SJSA1 (cell line): ENCODE measurements at regions not wholly inside any gene's neighbourhood (a gene's known extent, or its start where the extent isn't known, plus 50 kb on each side); places are given as distances from the start of the nearest gene placed in this dataset.

Experiments
- DNase-seq, 2 experiments: peaks; one replicate each; pipeline ENCODE4 v3.0.0-alpha.2; 2015 to 2020; ENCODE audit warnings: low spot score in 2 of 2, low read depth in 1 of 2
- H3K27ac ChIP-seq: fragments of 250-450 bp; sonication (Bioruptor Pico); 2 replicates; pipeline ENCODE4 v1.5.1; 2020; ENCODE audit warnings: mild to moderate bottlenecking, moderate library complexity
- H3K27me3 ChIP-seq: fragments of 250-450 bp; sonication (Bioruptor Pico); replicated peaks from 2 replicates; pipeline ENCODE4 v1.5.1; 2020; ENCODE audit warnings: mild to moderate bottlenecking, moderate library complexity
- H3K36me3 ChIP-seq: fragments of 250-450 bp; sonication (Bioruptor Pico); 2 replicates; pipeline ENCODE4 v1.5.1; 2020; ENCODE audit warnings: mild to moderate bottlenecking
- H3K4me1 ChIP-seq: fragments of 250-450 bp; sonication (Bioruptor Pico); replicated peaks from 2 replicates; pipeline ENCODE4 v1.6.1; 2021; ENCODE audit warnings: mild to moderate bottlenecking
- H3K4me3 ChIP-seq: fragments of 250-450 bp; sonication (Bioruptor Pico); 2 replicates; pipeline ENCODE4 v1.5.1; 2020; ENCODE audit warnings: mild to moderate bottlenecking
- H3K9me3 ChIP-seq: fragments of 250-450 bp; sonication (Bioruptor Pico); replicated peaks from 2 replicates; pipeline ENCODE4 v1.5.1; 2020; ENCODE audit warnings: mild to moderate bottlenecking

DNA sequence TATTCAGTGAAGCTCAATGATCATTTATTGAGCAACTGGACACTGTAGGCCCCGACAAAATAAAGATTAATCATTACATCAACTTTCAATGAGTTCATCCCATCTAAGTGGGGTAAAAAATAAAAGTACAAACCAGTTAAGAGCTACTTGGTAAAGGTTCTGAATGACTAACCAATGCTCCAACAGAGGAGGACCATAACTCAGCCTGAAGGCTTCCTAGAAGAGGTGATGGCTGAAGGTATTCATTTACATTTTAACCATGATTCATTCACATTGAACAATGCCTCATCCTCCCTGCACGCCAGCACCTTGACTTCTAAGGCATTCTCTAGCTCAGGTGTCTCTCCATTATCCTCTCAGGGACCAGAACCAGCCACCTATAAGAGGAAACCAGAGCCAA lies 201.4 kb downstream of the ZNF462 start:
- Histone ChIP-seq H3K27me3 (no peaks in the 10 kb centered on the region), H3K9me3 (no peaks in the 10 kb centered on the region), H3K4me1 (no peaks in the 10 kb centered on the region), H3K36me3 (no peaks in the 10 kb centered on the region), H3K4me3 (no peak overlapping the region), H3K27ac (no peak overlapping the region)
- no peak for DNase-seq

DNA sequence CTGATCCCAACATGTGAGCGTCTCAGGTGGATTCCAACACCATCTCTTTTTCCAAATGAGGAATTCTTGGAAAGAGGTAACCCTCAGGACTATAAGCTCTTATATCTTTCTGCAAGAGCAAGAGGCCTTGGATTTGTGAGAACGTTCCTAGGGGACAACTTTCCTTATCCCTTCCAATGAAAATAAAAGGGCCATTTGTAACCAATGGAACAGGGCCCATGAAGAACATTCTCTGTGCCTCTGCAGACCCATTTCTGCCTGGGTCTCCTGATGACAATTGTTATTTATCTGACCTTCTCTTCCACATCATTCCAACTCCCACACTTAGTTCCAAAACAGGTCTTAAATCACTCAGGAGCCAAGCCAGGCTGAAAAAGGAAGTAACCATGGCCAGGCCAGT lies 202.6 kb downstream of the ZNF462 start:
- Histone ChIP-seq H3K9me3 (no peaks in the 10 kb centered on the region), H3K36me3 (no peaks in the 10 kb centered on the region), H3K4me3 (no peak overlapping the region), H3K4me1 (no peaks in the 10 kb centered on the region), H3K27ac (no peak overlapping the region), H3K27me3 (no peaks in the 10 kb centered on the region)
- no peak for DNase-seq

DNA sequence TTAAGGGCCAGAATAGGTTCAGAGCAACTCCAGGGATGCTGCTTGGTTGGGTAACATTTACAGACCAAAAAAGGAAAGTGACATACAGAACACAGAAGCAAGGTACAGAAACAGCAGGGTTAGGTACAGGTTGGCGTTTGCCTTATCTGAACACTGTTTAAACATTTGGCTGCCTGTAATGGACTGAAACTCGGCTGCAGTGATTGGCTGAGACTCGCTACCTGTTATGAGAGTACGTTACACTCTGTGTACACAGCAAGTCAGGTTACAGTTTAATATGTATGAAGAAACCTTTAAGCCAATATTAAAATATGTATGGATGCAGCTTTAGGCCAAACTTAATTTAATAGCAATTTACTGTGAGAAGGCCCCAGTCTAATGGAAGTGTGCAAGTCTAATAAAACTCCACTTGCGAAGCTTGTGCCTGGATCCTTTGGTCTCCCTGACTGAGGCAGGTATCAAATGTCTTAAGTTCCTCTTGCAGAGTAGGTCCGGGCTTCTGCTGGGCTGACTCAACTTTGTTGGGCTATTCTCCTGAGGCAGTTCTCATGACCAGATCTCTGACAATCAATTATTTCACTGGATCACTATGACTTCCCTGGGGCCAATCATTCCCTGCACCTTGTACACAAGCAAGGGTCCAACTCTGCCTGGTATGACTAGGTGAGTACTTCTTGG lies 204.9 kb downstream of the ZNF462 start:
- no peak for DNase-seq
- Histone ChIP-seq H3K9me3 (no peaks in the 10 kb centered on the region), H3K27me3 (no peaks in the 10 kb centered on the region)

DNA sequence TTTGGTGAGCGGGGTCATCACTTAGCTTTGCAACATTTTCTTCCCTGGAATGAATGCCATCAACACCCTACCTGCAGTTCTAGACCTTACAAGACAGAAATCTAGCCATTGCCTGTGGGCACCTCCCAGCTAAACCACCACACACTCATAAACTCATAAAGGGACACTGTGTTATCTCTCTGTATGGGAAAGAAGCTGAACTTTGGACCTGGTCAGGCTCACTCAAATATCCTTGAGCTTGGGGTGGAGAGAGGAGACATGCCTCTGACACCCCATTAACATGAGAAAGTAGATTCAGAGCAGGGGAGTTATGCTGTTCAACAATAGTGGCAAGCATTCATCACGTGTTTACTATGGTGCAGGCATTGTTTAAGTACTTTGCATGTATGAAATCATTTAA lies 205.6 kb downstream of the ZNF462 start:
- Histone ChIP-seq H3K9me3 (no peaks in the 10 kb centered on the region), H3K27me3 (no peaks in the 10 kb centered on the region), H3K36me3 (no peaks in the 10 kb centered on the region), H3K27ac (no peak overlapping the region), H3K4me1 (no peaks in the 10 kb centered on the region), H3K4me3 (no peak overlapping the region)
- no peak for DNase-seq

More for the DNA sequence above, 204.9 kb downstream of the ZNF462 start:
- Histone ChIP-seq H3K36me3 (no peaks in the 10 kb centered on the region), H3K4me3 (no peak overlapping the region), H3K4me1 (no peaks in the 10 kb centered on the region), H3K27ac (no peak overlapping the region)

DNA sequence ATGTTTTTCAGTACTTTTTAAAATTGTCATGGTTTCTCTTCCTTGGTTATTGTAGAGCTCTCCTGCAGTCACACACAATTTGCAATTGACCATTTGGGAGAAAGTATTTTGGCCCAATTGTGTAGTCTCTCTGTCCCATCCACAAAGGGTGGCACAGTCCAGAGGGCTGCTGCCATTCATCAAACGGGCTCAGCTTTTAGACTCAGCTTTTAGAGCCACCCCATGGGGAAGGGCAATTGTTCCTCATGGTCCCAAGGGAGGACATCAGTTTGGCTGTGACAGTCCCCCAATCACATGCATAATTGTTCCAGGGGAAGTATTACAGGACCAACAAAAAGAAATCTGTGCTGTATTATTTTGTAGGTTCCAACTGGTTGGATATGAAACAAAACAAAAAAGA lies 207.6 kb downstream of the ZNF462 start:
- H3K27me3 ChIP-seq: no peaks in the 10 kb centered on the region
- H3K4me3 ChIP-seq: no peak overlapping the region
- H3K27ac ChIP-seq: no peak overlapping the region
- no peaks in the 10 kb centered on the region for H3K4me1 ChIP-seq
- no peaks in the 10 kb centered on the region for H3K9me3 ChIP-seq
- no peaks in the 10 kb centered on the region for H3K36me3 ChIP-seq
- DNase-seq: no peak

DNA sequence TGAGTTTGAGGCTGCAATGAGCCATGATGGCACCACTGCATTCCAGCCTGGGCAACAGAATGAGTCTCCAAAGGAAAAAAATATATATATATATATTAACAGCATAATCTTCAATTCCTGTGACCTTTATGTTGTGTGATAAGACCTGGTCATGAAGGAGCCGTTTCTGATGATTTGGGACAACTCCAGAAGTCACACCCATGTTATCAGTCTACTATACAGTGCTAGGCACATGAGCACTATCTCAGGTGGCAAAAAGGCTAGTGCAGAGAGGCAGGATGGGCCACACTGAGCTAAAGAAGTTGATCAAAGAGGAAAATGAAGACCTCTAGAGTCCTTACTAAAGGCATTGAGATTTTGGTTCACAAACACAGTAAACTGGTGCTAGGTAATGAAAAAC lies 205.0 kb upstream of the RAD23B start:
- Histone ChIP-seq H3K4me1 (no peaks in the 10 kb centered on the region), H3K27ac (no peak overlapping the region), H3K9me3 (no peaks in the 10 kb centered on the region), H3K4me3 (no peak overlapping the region), H3K36me3 (no peaks in the 10 kb centered on the region), H3K27me3 (0 out of 2 replicates have a peak, but pooled peaks cover 3% of the 10 kb centered on the region)
- DNase-seq: no peak

DNA sequence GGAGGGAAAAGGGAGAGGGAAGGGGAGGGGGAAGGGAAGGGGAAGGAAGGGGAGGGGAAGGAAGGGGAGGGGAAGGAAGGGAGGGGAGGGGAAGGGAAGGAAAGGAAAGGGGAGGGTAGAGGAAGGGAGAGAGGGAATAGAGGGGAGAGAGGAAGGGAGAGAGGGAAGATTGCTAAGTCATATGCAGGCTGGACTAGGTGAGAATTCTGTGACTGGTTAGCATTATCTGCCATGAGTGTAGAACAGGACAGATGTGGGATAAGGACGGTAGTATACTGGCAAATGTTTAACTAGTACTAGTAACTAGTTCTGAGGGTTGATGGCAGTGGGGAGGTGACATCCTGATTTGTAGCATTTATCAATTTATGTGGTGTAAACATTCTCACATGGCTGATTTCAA lies 203.5 kb upstream of the RAD23B start:
- Histone ChIP-seq H3K27me3 (peaks cover 8% of the 10 kb centered on the region; the same call in 1 of the 2 replicates), H3K4me3 (no peak overlapping the region), H3K27ac (no peak overlapping the region), H3K4me1 (no peaks in the 10 kb centered on the region), H3K9me3 (no peaks in the 10 kb centered on the region), H3K36me3 (no peaks in the 10 kb centered on the region)
- no peak for DNase-seq

DNA sequence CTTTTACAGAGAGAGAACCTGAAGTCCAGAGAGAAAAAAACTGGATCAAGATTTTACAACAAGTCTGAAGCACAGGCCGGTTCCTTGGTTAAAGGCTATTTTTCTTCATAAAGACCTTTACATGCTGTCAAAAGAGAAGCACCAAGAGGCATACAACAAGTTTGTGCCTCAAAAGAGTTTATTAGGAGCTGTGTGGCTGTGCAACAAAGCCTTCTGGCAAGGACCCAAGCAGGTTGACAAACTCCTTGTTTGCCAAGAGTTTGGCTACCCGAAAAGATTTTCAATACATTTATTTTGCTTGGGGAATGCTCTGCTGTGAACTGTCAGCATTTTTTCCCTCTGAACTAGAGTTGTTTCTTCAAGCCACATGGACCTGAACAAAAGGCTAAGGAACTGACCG lies 202.9 kb upstream of the RAD23B start:
- H3K27ac ChIP-seq: no peak overlapping the region
- H3K36me3 ChIP-seq: no peaks in the 10 kb centered on the region
- no peak for DNase-seq
- no peaks in the 10 kb centered on the region for H3K9me3 ChIP-seq
- no peak overlapping the region for H3K4me3 ChIP-seq
- no peaks in the 10 kb centered on the region for H3K4me1 ChIP-seq
- H3K27me3 ChIP-seq: peaks cover 8% of the 10 kb centered on the region; the same call in 1 of the 2 replicates

DNA sequence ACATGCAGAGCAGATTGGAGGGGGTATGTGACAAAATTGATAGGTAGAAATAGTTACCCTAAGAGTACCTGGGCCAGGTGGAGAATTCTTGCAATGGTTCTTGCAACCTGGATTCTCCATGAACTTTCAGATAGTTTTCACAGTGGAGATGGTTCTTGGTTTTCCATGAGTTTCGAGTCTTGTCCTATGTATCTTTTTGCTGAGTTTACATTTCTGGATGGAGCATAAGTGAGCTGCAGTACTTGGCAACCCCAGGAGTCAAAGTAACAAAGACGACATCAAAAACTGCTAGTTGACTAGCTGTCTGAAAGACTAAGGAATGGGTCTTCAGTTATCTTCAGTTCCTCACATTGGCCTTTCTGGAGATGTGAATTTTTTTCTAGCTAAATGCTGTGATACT lies 196.6 kb upstream of the RAD23B start:
- H3K4me3 ChIP-seq: no peak overlapping the region
- no peaks in the 10 kb centered on the region for H3K4me1 ChIP-seq
- H3K27ac ChIP-seq: no peak overlapping the region
- DNase-seq: no peak
- H3K27me3 ChIP-seq: peaks cover 5% of the 10 kb centered on the region; the same call in 1 of the 2 replicates
- H3K9me3 ChIP-seq: no peaks in the 10 kb centered on the region
- H3K36me3 ChIP-seq: no peaks in the 10 kb centered on the region

DNA sequence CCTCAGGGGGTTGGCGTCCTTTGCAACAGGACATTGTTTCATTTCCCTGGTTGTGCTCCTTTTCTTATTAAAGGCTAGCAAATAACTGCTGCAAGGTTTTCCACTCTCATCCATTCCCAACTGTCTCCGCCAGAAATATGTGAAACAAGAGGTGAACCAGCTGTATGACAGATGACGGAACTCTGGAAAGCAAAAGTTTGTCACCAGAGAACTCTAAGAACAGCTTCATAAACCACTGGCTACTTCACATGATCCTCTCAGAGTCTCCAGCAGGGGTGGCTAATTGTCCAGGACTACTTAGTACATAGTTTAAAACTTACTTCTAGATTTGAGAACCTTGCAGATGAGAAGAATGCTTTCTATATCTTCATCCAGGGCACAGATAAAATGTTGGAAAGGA lies 195.9 kb upstream of the RAD23B start:
- DNase-seq: no peak
- no peaks in the 10 kb centered on the region for H3K4me1 ChIP-seq
- H3K4me3 ChIP-seq: no peak overlapping the region
- no peaks in the 10 kb centered on the region for H3K9me3 ChIP-seq
- no peak overlapping the region for H3K27ac ChIP-seq
- H3K27me3 ChIP-seq: peaks cover 5% of the 10 kb centered on the region; the same call in 1 of the 2 replicates
- H3K36me3 ChIP-seq: no peaks in the 10 kb centered on the region

DNA sequence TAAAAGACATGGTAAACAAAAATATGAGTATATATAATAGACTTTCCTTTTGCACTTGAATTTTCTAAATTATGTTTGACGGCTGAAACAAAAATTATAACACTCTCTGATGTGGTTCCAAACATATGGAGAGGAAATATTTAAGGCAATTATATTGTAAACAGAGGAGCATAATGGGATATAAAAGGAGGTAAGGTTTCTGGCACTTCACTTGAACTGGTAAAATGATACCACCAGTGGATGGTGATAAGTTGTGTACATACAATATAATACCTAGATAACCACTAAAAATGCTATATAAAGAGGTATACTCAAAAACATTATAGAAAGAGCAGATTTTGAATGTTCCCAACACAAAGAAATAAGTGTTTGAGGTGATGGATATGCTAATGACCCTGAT lies 192.9 kb upstream of the RAD23B start:
- DNase-seq: no peak
- Histone ChIP-seq H3K9me3 (no peaks in the 10 kb centered on the region), H3K36me3 (no peaks in the 10 kb centered on the region), H3K27me3 (no peaks in the 10 kb centered on the region), H3K4me1 (no peaks in the 10 kb centered on the region), H3K4me3 (no peak overlapping the region), H3K27ac (no peak overlapping the region)

DNA sequence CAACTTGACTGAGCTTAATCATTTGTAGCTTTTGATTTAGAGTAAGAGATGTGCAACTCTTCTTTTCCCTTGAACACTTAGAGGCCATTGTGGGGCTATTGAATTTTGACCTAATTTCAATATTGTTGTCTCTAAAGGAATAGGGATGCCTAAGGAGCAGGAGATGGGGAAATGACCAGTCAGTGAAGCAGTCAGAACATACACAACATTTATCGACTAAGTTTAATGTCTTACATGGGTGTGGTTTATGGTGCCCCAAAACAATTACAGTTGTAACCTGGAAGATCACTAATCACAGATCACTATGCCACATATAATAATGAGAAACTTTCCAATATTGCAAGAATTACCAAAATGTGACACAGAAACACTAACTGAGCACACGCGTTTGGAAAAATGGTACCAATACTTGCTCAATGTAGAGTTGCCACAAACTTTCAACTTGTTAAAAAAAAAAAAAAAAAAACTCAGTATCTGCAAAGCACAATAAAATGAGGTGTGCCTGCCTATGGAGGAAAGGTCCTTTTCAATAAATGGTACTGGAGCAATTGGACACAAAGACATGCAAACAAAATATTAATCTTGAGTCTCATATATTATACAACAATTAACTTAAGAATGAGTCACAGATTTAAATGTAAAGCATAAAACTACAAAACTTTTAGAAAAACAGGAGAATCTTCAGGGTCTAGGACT lies 189.6 kb upstream of the RAD23B start:
- Histone ChIP-seq H3K9me3 (no peaks in the 10 kb centered on the region), H3K4me3 (no peak overlapping the region), H3K27me3 (no peaks in the 10 kb centered on the region), H3K36me3 (no peaks in the 10 kb centered on the region), H3K4me1 (no peaks in the 10 kb centered on the region), H3K27ac (no peak overlapping the region)
- no peak for DNase-seq

DNA sequence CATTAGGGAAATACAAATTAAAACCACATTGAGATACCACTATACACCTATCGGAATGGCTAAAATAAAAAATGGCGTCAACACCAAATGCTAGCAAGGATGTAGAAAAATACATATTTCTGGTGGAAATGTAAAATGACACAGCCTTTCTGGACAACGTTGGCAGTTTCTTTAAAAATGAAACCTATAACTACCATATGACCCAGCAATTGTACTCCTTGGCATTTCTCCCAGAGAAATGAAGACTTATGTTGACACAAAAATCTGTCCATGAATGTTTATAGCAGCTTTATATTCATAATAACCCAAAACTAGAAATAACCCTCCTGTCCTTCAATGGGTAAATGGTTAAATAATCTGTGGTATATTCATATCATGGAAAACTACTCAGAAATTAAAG lies 188.7 kb upstream of the RAD23B start:
- Histone ChIP-seq H3K36me3 (no peaks in the 10 kb centered on the region), H3K27me3 (no peaks in the 10 kb centered on the region)
- DNase-seq: no peak

DNA sequence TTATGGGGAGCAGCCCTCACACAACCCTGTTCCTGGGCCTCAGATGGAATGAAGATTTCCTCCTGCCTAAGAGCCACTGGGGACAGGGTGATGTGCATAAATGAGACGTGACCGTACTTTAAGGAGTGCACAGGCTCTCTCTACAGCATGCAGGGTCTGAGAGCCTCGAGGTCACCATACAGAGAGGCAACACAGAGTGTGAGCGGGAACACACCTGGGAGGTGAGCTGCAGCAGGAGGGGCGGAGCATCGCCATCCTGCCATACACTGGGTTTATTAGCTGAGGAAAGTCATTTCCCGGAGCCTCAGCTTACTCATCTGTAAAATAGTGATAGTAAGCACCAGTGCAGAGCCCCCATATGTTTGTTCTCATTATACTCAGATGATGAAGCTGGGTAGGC lies 182.5 kb upstream of the RAD23B start:
- Histone ChIP-seq H3K36me3 (no peaks in the 10 kb centered on the region), H3K4me1 (no peaks in the 10 kb centered on the region), H3K27ac (no peak overlapping the region), H3K27me3 (no peaks in the 10 kb centered on the region), H3K9me3 (no peaks in the 10 kb centered on the region), H3K4me3 (no peak overlapping the region)
- DNase-seq: no peak

More for the DNA sequence above, 188.7 kb upstream of the RAD23B start:
- Histone ChIP-seq H3K9me3 (no peaks in the 10 kb centered on the region), H3K27ac (no peak overlapping the region), H3K4me1 (no peaks in the 10 kb centered on the region), H3K4me3 (no peak overlapping the region)
